Vagina (tissue), 2 donors: ENCODE measurements at regions not wholly inside any gene's neighbourhood (a gene's known extent, or its start where the extent isn't known, plus 50 kb on each side); places are given as distances from the start of the nearest gene placed in this dataset.
"Not testable (repeated sequence)": the region's sequence is repeated elsewhere in the genome, so short reads cannot be mapped to it uniquely, and the experiment has no call there.

Experiments used
- DNase-seq, 2 donors: peaks; one replicate each; pipeline ENCODE4 v3.0.0-alpha.2; 2017; ENCODE audit errors: extremely low spot score in 2 of 2
- H3K27ac ChIP-seq: fragments of 200-600 bp; sonication (generic); one replicate; pipeline ENCODE4 v1.5.1; 2019
- H3K27me3 ChIP-seq: fragments of 200-600 bp; sonication (generic); one replicate; pipeline ENCODE4 v1.5.1; 2019
- H3K36me3 ChIP-seq, 2 donors: fragments of 200-600 bp; sonication (generic); one replicate each; pipeline ENCODE4 v1.5.1; 2017 to 2019
- H3K4me1 ChIP-seq: fragments of 200-600 bp; sonication (generic); one replicate; pipeline ENCODE4 v1.5.1; 2019
- H3K4me3 ChIP-seq, 2 donors: fragments of 200-600 bp; sonication (generic); 1 replicate in 1 of 2; 2 replicates in 1 of 2; pipeline ENCODE4 v1.5.1; 2016 to 2019
- H3K9me3 ChIP-seq: fragments of 200-600 bp; sonication (generic); one replicate; pipeline ENCODE4 v1.5.1; 2019
- POLR2A ChIP-seq, 2 donors: fragments of 450-650 bp; IDR thresholded peaks; one replicate each; pipeline ENCODE4 v1.6.1; 2017; ENCODE audit warnings: antibody characterized with exemption in 2 of 2, mild to moderate bottlenecking in 2 of 2, moderate library complexity in 2 of 2
- POLR2AphosphoS5 ChIP-seq, 2 donors: sonication (generic); formaldehyde crosslinking; IDR thresholded peaks; one replicate each; pipeline ENCODE4 v1.9.0; 2017; ENCODE audit warnings: antibody characterized with exemption in 2 of 2, mild to moderate bottlenecking in 2 of 2, low read depth in 1 of 2; ENCODE audit not compliant: insufficient read depth in 1 of 2
- intact Hi-C: fragments of 100-400 bp; cut with DNase I; formaldehyde crosslinking; loops from one replicate; pipeline ENCODE4 v1.15.1; 2023
- TF ChIP-seq, protein P1 (sequence below), 3 experiments: fragments of 450-650 bp in 2 of 3; fragments of 200-600 bp in 1 of 3; sonication (generic) in 1 of 3; IDR thresholded peaks; one replicate each; pipeline ENCODE4 v1.5.1; 2017 to 2019; ENCODE audit warnings: antibody characterized with exemption in 3 of 3, mild to moderate bottlenecking in 2 of 3, moderate library complexity in 2 of 3

DNA sequence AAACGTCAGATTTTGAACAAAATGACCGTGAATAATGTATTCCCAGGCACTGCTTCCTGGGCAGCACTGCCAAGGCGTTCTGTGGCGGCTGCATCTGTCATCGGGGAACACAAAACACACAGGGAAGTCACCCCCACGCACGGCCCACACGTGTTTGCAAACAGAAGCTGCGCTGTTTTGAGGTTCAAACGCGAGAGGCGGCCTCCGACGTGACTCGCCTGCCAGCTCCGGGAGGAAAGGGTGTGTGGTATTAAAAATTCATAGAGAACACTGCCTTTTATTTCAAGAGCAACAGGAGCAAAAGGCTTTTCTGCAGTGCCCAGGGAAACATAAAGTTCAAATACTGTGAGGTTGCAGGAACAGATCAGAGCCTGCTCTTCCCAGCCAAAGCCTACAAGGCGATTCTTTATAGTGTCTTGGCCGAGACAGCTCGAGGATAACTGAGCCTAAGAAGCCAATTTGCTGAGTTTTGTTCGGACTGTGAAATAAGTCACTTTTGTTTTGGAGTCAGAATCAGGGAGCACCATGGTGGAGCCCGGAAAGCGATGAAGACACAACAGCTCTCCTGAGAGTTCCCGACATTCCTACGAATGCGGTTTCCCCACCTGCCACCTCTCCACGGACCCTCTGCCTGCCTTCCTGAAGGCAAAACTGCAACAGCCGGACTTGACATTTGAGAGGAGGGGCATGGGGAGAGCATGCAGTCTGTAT lies 115.3 kb upstream of the IRX2 start:
- Histone ChIP-seq H3K4me1 (no peaks in the 10 kb centered on the region), H3K4me3 (no peak overlapping the region), H3K27ac (no peak overlapping the region), H3K27me3 (no peaks in the 10 kb centered on the region), H3K36me3 (no peaks in the 10 kb centered on the region), H3K9me3 (no peaks in the 10 kb centered on the region)
- intact Hi-C loops = no loop called here
- TF ChIP-seq, protein P1, sequence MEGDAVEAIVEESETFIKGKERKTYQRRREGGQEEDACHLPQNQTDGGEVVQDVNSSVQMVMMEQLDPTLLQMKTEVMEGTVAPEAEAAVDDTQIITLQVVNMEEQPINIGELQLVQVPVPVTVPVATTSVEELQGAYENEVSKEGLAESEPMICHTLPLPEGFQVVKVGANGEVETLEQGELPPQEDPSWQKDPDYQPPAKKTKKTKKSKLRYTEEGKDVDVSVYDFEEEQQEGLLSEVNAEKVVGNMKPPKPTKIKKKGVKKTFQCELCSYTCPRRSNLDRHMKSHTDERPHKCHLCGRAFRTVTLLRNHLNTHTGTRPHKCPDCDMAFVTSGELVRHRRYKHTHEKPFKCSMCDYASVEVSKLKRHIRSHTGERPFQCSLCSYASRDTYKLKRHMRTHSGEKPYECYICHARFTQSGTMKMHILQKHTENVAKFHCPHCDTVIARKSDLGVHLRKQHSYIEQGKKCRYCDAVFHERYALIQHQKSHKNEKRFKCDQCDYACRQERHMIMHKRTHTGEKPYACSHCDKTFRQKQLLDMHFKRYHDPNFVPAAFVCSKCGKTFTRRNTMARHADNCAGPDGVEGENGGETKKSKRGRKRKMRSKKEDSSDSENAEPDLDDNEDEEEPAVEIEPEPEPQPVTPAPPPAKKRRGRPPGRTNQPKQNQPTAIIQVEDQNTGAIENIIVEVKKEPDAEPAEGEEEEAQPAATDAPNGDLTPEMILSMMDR (IDR thresholded peaks at IDR 0.05) = no peak
- DNase-seq = no peak

DNA sequence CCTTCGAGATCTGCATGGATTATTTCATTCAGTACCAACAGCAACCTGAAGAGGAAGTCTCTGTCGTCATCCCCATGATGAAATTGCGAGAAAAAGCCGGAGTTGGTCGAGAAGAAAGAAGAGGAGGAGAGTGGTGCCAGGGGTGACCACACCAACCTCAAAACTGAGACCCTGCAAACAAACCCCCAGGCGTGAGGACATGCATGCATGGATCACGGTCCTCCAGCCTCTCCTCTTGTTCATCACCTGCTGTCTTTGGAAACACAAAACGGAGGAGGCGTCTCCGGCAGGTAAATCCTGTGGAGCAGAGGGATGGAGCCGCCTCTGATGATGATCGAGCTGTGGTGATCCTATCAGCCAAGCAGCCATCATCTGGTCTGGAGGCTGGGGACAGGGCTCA lies 114.4 kb upstream of the IRX2 start:
- TF ChIP-seq POLR2AphosphoS5 (IDR thresholded peaks at IDR 0.05; ENCODE audit: insufficient read depth in 1 of 2, low read depth in 1 of 2) (no peak), POLR2A (IDR thresholded peaks at IDR 0.05) (no peak)
- TF ChIP-seq, protein P1 (IDR thresholded peaks at IDR 0.05) = no peak
- Histone ChIP-seq H3K4me1 (no peaks in the 10 kb centered on the region), H3K36me3 (no peaks in the 10 kb centered on the region), H3K27ac (no peak overlapping the region), H3K27me3 (no peaks in the 10 kb centered on the region), H3K9me3 (no peaks in the 10 kb centered on the region), H3K4me3 (no peak overlapping the region)
- intact Hi-C loops = no loop called here
- DNase-seq = no peak

DNA sequence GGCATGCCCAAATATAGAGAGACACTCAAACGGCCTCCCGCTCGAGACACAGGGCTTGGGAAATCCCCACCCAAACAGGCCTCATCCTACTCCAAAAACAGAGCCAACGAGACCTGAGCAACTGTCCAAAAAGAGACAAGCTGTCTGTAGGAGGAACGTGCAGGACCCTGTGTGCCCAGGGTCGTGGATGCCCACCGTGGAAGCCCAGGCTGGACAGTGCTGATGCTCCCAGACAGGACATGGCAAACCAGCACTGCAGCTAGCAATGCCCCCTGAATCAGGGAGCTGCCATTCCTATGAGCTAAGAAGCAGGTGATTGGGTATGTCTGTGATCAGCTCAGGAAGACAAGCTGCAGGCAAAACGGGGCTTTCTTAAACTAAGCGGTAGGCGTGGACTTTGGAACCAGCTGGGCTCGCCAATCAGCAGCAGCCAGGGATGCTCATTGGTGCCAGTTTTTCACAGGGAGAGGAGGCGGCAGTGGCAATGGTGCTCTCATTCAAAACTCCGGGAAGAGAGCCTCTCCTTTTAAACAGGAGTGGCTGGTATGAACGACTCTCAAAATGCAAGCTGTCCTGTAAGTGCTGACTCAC lies 113.1 kb upstream of the IRX2 start:
- Histone ChIP-seq H3K9me3 (no peaks in the 10 kb centered on the region), H3K27me3 (no peaks in the 10 kb centered on the region), H3K4me1 (no peaks in the 10 kb centered on the region), H3K27ac (no peak overlapping the region), H3K36me3 (no peaks in the 10 kb centered on the region), H3K4me3 (no peak overlapping the region)
- intact Hi-C loops = no loop called here
- DNase-seq = no peak
- TF ChIP-seq, protein P1 (IDR thresholded peaks at IDR 0.05) = no peak
- TF ChIP-seq POLR2A (IDR thresholded peaks at IDR 0.05) (no peak), POLR2AphosphoS5 (IDR thresholded peaks at IDR 0.05; ENCODE audit: insufficient read depth in 1 of 2, low read depth in 1 of 2) (no peak)

DNA sequence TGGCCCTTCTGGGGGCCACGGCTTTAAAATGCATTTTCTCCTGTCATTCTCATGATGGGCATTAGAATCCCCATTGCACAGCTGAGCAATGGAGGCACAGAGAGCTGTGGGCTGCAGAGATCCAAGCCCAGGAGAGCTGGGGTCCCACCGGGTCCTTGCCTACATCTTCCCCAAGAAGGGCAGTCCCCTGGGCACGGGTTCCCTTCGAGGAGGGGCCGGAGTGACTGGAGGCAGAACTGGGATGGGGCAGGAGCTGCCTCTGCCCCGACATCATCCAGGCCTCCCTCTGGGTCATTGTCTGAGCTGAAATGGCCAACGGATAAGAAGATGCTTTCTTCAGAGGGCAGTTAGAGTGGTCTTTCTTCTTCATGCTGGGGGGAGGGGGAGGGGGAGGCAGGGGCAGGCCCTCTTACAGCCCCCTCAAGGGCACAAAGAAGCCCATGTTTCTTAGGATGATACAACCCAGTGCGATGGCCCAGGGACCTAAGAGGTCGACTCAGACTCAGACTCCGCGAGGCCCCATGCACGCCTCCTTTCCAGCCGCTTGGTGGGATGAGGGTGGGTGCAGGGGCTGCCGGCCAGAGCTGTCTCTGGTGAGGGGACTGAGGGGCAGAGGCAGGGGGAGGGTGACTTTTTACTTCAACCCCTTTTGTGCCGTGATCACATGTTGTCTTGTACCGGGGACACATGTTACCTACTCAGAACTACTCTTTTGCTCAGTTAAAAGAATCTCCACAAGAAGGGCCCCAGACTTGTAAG lies 112.4 kb upstream of the IRX2 start:
- Histone ChIP-seq H3K36me3 (no peaks in the 10 kb centered on the region), H3K27ac (no peak overlapping the region), H3K27me3 (no peaks in the 10 kb centered on the region), H3K4me3 (no peak overlapping the region), H3K9me3 (no peaks in the 10 kb centered on the region), H3K4me1 (no peaks in the 10 kb centered on the region)
- TF ChIP-seq, protein P1 (IDR thresholded peaks at IDR 0.05) = no peak
- no peak for TF ChIP-seq POLR2AphosphoS5 (IDR thresholded peaks at IDR 0.05; ENCODE audit: insufficient read depth in 1 of 2, low read depth in 1 of 2)
- no peak for TF ChIP-seq POLR2A (IDR thresholded peaks at IDR 0.05)
- DNase-seq = no peak
- intact Hi-C loops = no loop called here

DNA sequence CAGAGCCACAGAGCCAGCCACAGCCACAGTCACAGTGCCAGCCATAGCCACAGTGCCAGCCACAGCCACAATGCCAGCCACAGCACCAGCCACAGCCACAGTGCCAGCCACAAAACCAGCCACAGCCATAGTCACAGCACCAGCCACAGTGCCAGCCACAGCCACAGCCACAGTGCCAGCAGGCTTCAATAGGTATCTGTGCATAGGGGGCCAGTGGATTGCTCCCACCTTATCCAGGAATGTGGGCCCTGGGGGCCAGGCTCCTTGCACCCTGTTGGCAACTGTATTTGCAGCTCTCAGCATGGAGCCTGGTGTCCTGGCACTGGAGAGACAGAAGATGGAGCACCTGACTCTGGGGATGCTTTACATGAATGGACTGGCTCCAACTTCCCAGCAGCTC lies 111.7 kb upstream of the IRX2 start:
- H3K9me3 ChIP-seq = no peaks in the 10 kb centered on the region
- H3K4me3 ChIP-seq = no peak overlapping the region
- H3K27me3 ChIP-seq = no peaks in the 10 kb centered on the region
- no peaks in the 10 kb centered on the region for H3K36me3 ChIP-seq
- no peaks in the 10 kb centered on the region for H3K4me1 ChIP-seq
- intact Hi-C loops = no loop called here
- DNase-seq = no peak
- TF ChIP-seq, protein P1 (IDR thresholded peaks at IDR 0.05) = no peak
- TF ChIP-seq POLR2A (IDR thresholded peaks at IDR 0.05) (no peak), POLR2AphosphoS5 (IDR thresholded peaks at IDR 0.05; ENCODE audit: insufficient read depth in 1 of 2, low read depth in 1 of 2) (no peak)
- H3K27ac ChIP-seq = no peak overlapping the region

DNA sequence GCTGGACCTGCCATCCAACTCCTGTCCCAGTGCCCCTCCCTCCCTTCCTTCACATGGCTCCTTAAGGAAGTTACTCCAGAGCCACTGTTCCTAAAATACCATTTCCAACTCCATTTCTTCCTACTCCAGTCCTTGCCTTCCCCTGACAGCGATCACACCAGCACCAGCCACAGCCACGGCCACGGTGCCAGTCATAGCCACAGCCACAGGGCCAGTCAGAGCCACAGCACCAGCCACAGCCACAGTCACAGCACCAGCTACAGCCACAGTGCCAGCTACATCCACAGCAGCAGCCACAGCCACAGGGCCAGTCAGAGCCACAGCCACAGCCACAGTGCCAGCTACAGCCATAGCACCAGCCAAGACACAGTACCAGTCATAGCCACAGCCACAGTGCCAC lies 110.7 kb upstream of the IRX2 start:
- H3K27ac ChIP-seq, H3K4me3 ChIP-seq, H3K9me3 ChIP-seq, H3K27me3 ChIP-seq, H3K36me3 ChIP-seq, intact Hi-C loops, H3K4me1 ChIP-seq, DNase-seq: not testable (repeated sequence)
